Activated naive CD8-positive, alpha-beta T cell treated with anti-CD3 and anti-CD28 coated beads for 36 hours (primary cell): ENCODE measurements at regions not wholly inside any gene's neighbourhood (a gene's known extent, or its start where the extent isn't known, plus 50 kb on each side); places are given as distances from the start of the nearest gene placed in this dataset.

Experiments used
- DNase-seq: peaks from one replicate; pipeline ENCODE4 v3.0.0; 2021
- H3K27ac Mint-ChIP-seq: one replicate; pipeline ENCODE4 v1.8.0; 2022; ENCODE audit warnings: mild to moderate bottlenecking, moderate library complexity, mixed read lengths
- H3K27me3 Mint-ChIP-seq: one replicate; pipeline ENCODE4 v1.8.0; 2022; ENCODE audit warnings: mild to moderate bottlenecking, mixed read lengths
- H3K36me3 Mint-ChIP-seq: one replicate; pipeline ENCODE4 v1.8.0; 2021; ENCODE audit warnings: mild to moderate bottlenecking, mixed read lengths
- H3K4me1 Mint-ChIP-seq: one replicate; pipeline ENCODE4 v1.8.0; 2021; ENCODE audit warnings: mixed read lengths
- H3K4me3 Mint-ChIP-seq: one replicate; pipeline ENCODE4 v1.8.0; 2022; ENCODE audit warnings: mild to moderate bottlenecking, moderate library complexity, mixed read lengths
- H3K9me3 Mint-ChIP-seq: one replicate; pipeline ENCODE4 v1.8.0; 2022; ENCODE audit warnings: mixed read lengths

DNA sequence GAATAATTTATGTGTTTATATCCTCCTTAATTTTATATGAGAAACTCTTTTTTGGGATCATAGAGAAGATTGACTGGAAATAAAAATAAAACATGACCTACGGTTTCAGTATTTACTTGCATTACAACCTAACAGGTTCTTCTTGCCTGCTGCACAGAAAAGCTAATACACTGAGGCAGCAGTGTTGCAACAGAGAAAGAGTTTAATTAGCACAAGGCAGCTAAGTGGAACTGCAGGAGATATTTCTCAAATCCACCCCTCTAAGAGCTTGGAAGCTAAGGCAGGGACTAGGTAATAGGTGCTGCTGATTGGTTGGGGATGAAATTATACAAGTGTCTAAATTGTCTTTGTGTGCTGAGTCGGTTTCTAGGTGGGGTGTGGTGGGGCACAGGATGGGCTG is 380.9 kb downstream of the DIRAS2 start:
- Mint-ChIP-seq H3K4me3 (no peak overlapping the region), H3K27me3 (peaks cover 19% of the 10 kb centered on the region), H3K9me3 (peaks cover 9% of the 10 kb centered on the region), H3K4me1 (no peaks in the 10 kb centered on the region), H3K36me3 (no peaks in the 10 kb centered on the region), H3K27ac (no peak overlapping the region)
- no peak for DNase-seq

DNA sequence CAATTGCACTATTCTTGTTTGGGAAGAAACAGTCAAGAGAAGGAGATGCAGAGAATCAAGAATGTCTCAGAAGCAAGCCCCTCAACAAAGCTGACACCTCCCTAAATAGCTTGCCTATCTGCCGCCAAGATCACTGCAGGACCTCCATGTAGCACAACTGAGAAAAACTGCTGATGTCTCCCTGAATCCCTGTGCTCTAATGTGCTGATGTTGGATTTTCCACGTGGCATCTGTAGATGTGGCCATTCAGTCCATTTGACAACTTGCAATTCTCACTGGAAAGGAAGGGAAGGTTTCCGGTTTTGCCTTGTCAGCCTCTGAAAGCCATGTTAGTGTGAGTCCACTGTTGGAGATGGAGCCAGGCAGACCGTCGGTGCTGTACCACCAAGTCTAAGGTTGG is 374.0 kb downstream of the DIRAS2 start:
- Mint-ChIP-seq H3K36me3 (no peaks in the 10 kb centered on the region), H3K4me1 (no peaks in the 10 kb centered on the region), H3K9me3 (no peaks in the 10 kb centered on the region), H3K4me3 (no peak overlapping the region), H3K27ac (no peak overlapping the region), H3K27me3 (peaks cover 25% of the 10 kb centered on the region)
- DNase-seq = no peak

DNA sequence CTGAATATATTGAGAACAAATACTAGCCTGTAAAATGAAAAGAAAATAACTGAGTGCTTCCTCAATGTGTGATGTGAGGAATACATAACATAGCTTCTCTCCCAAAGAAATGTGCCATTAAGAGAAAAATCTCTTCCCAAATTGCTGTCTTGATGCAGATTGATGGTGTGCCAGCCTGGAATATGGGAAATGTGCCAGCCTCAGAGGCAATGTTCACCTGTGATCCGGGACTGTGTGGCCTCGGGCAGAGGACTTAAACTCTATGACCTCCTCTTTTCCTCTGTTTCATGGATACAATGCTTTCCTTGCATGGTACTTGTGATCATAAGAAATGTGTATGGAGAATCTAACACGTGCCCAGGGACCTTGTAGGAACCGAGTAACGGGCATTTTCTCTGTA is 370.9 kb downstream of the DIRAS2 start:
- no peak for DNase-seq
- Mint-ChIP-seq H3K27ac (no peak overlapping the region), H3K9me3 (no peaks in the 10 kb centered on the region), H3K27me3 (peaks cover 17% of the 10 kb centered on the region), H3K36me3 (no peaks in the 10 kb centered on the region), H3K4me1 (no peaks in the 10 kb centered on the region), H3K4me3 (no peak overlapping the region)

DNA sequence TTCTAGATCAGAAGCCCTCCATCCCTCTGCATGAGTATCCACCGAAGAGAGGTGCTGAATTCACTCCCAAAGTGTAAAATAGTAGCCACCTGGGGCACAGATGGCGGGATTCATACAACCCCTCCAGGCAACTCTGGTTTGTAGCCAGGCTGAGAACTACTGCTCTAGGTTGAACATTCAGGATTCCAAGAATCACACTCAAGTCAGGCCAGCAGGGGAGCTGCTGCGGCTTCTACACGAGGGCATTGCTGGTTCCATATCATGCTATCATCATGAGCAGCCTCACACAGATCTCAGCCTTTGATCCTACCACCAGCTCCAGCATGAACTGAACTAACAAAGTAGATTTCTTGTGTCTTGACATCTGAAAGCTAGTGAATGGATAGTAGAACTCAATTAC is 367.9 kb downstream of the DIRAS2 start:
- no peak for DNase-seq
- Mint-ChIP-seq H3K27me3 (peaks cover 23% of the 10 kb centered on the region), H3K4me1 (no peaks in the 10 kb centered on the region), H3K4me3 (no peak overlapping the region), H3K9me3 (no peaks in the 10 kb centered on the region), H3K36me3 (no peaks in the 10 kb centered on the region), H3K27ac (no peak overlapping the region)

DNA sequence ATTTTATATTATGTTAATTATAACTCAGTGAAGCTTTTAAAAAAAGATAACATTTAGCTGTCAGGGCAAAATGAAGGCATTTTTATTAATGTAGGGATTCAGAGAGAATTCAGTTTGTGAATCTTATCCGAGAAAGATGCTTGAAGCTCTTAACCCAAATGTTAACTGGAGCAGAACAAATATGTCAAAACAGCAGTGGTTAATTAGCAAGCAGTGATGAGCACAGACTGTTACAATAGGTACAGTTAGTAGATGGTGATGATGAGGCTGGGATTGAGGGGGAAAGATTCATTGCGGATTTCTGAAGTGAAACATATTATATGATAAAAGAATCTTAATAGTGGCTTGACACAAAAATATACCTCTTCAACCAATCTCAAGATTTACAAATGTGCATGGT is 356.7 kb downstream of the DIRAS2 start:
- Mint-ChIP-seq H3K27me3 (peaks cover 17% of the 10 kb centered on the region), H3K4me3 (no peak overlapping the region), H3K9me3 (no peaks in the 10 kb centered on the region), H3K4me1 (no peaks in the 10 kb centered on the region), H3K27ac (no peak overlapping the region), H3K36me3 (no peaks in the 10 kb centered on the region)
- DNase-seq = no peak

DNA sequence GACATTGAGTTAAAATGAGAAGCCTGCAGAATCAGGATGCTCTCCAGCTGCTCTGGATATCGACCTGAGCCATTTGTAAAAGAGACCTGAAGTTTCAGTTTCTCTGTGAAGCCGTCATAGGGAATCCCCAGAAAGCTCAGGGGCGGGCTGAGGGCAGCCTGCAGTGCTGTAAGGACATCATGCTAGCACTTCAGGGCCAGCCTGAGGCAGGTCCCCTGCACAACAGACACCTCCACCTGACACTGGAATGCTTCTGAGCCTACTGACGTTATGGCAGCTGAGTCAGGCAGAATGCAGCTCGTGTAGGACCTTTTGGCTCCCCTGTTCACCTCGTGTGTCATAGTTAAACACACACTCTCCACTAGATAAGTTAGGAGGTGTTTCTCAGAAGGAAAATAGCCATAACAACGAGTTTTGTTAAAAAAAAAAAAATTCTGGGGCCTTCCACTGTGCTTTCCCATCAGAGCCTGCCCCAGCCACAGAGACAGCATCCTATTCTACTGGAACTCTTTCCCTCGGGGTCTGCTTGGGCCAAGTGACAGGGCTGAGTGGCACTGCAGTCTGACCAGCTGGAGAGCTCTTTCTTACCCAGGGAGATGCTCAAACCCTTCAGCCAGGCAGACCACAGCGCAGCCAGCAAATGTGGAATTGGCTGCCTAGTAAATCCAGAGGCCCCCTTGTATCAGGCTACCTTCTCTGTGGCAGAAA is 354.9 kb downstream of the DIRAS2 start:
- Mint-ChIP-seq H3K27ac (no peak overlapping the region), H3K27me3 (peaks cover 5% of the 10 kb centered on the region), H3K4me1 (no peaks in the 10 kb centered on the region), H3K9me3 (no peaks in the 10 kb centered on the region), H3K4me3 (no peak overlapping the region), H3K36me3 (no peaks in the 10 kb centered on the region)
- no peak for DNase-seq

DNA sequence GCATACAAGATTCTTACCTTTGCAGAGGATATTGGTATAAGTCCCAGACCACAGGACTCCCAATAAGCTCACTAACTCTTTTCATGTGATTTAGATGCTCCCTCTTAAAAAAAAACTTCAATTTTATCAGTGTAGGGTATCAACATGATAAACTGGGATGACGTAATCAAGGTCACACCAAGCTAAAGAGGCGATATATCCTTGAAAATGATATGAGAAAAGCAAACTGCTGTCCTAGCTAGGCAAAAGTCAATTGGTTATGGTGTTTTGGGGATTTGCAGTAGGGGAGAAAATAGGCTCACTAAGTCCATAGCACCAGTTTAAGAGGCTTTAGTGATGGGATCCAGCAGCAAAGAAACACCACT is 354.4 kb downstream of the DIRAS2 start:
- Mint-ChIP-seq H3K9me3 (no peaks in the 10 kb centered on the region), H3K36me3 (no peaks in the 10 kb centered on the region), H3K4me3 (no peak overlapping the region), H3K4me1 (no peaks in the 10 kb centered on the region), H3K27me3 (peaks cover 5% of the 10 kb centered on the region), H3K27ac (no peak overlapping the region)
- DNase-seq = no peak

DNA sequence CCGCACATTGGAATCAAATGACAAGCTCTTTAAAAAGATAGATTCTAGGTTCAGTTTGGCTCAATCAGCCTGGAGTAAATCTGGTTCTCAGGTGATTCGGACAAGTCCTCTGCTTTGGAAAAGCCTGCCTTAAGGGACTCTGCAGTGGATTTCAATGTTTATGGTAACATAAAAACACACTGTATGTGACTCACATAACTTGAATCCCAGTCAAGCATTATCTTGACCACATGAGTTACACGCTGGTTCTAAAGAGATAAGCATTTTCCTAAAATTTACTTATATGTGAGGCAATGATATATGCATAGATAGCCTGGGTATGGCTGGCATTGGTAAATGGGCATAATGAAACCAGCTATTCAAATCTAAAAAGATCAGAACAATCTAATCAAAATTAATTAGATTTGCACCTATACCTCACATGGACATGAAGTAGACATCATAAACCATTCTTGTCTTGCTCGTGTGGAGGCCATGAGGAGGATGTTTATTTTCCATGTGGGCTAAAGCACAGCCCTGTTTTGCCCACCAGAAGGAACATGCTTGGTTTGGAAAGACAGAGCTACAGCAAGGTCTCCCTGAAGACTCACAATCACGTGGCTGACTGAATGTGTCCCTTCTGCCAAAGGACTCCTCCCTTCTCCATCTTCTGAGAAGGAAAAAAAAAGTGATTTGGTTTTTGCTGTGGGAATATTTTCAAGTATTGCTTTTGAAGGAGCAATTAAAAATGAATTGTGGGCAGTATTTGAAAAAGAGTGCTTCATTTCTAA is 351.7 kb downstream of the DIRAS2 start:
- DNase-seq = no peak
- Mint-ChIP-seq H3K4me1 (no peaks in the 10 kb centered on the region), H3K36me3 (no peaks in the 10 kb centered on the region), H3K27me3 (peaks cover 16% of the 10 kb centered on the region), H3K27ac (no peak overlapping the region), H3K4me3 (no peak overlapping the region), H3K9me3 (no peaks in the 10 kb centered on the region)

DNA sequence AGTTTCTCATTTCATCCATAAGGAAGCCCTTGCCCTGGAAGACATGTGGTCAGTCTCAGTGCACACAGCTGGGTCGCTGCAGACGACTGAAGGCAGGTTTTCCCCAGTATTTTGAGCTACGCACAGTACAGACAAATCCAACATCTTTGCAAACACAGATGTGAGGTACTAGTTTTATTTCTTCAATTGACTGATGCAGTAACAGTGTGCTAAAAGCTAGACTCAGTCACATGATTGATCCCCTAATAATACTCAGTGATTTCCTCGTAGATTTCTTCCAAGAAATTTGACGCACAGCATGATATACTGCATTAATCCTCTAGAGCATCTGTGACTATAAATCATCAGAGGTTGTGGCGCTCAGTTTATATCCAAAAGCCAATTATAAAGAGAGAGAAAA is 346.1 kb downstream of the DIRAS2 start:
- no peak overlapping the region for H3K4me3 Mint-ChIP-seq
- H3K4me1 Mint-ChIP-seq = no peaks in the 10 kb centered on the region
- H3K9me3 Mint-ChIP-seq = no peaks in the 10 kb centered on the region
- H3K27ac Mint-ChIP-seq = no peak overlapping the region
- no peaks in the 10 kb centered on the region for H3K36me3 Mint-ChIP-seq
- peaks cover 15% of the 10 kb centered on the region for H3K27me3 Mint-ChIP-seq
- DNase-seq = no peak

DNA sequence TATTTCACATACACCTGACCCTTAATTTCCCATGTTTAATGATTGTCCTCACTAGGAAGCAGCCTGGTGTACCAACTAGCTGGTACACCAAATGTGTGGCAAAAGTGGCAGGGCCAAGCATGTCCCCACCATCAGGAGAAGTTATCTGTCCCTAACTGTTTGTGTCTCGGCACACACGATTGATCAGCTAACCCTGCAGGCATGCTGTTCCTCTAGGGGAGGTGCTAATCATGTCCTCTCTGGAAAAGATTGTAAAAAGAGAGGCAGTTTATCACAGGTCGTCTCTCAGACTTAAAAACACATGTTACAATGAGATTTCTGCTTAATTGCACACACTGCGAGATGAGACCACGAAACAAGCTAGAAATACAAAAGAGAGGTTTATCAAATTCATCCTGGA is 342.7 kb downstream of the DIRAS2 start:
- Mint-ChIP-seq H3K4me1 (no peaks in the 10 kb centered on the region), H3K9me3 (no peaks in the 10 kb centered on the region), H3K36me3 (no peaks in the 10 kb centered on the region), H3K27me3 (peaks cover 28% of the 10 kb centered on the region), H3K4me3 (no peak overlapping the region), H3K27ac (no peak overlapping the region)
- no peak for DNase-seq

DNA sequence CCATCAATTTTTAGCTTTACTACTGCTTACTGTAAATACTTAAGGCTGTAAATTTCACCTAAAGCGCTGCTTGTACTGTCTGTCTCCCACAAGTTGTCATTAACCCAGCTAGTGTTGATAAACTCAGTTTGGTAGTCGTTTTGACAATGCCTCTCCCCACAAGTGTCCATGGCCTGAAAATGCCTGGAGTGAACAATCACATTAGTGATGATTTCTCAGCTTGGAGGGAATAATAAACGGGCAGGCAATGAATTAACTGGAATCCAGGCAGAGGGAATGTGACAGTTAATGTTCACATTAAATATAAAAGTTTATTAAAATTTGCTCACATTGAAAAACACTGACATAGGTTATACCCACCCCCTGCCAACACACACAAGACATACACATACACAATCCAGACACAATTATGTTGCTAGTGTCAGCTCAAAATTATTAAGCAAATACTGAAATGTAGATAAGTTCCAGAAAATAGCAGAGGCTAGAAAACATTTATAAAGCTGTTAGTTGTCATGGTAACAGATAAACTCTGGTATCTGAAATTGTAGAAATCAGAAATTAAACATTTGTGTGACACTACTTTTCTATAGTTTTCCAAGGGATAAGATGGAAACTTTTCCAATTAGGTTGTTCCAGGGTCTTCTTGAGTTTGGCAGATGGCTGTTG is 341.9 kb downstream of the DIRAS2 start:
- Mint-ChIP-seq H3K4me3 (no peak overlapping the region), H3K27me3 (peaks cover 29% of the 10 kb centered on the region), H3K4me1 (no peaks in the 10 kb centered on the region), H3K27ac (no peak overlapping the region), H3K36me3 (no peaks in the 10 kb centered on the region), H3K9me3 (no peaks in the 10 kb centered on the region)
- no peak for DNase-seq

DNA sequence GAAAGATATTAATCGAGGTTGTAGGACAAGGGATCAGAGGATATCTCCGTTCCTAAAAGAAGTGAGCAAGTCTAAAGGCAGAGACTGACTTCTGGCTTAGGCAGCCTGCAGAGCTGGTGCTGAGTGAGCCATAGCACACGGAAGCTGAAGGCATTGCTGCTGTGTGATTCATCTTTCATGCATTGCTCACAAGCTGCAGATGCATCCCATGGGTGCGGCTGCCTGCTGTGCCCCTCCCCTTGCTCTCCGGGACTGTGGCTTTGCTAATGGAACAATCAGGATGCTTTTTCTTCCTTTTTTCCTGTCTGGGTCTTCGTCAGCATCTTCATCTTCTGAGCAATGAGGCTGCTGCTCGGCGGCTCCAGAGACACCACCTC is 341.4 kb downstream of the DIRAS2 start:
- Mint-ChIP-seq H3K9me3 (no peaks in the 10 kb centered on the region), H3K4me1 (no peaks in the 10 kb centered on the region), H3K27ac (no peak overlapping the region), H3K36me3 (no peaks in the 10 kb centered on the region), H3K4me3 (no peak overlapping the region), H3K27me3 (peaks cover 28% of the 10 kb centered on the region)
- no peak for DNase-seq

DNA sequence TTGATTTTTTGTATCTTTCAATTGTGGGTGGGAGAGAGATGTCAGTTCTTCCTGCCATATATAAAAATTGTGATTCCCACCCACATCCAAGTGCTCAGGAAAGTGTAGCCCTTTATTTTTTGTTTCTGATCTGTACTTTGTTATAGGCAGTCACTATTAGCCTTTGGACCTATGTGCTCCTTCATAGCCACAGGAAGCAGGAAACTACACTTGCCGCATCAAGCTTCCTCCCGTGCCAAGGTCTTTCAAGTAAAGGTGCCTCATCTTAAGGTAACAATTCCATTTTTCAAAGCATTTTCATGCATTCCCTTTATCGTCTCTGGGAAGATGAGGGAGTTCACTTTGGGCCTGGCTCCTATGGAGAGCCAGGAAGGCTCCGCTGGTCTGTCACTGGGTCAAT is 339.0 kb downstream of the DIRAS2 start:
- no peaks in the 10 kb centered on the region for H3K4me1 Mint-ChIP-seq
- H3K27ac Mint-ChIP-seq = no peak overlapping the region
- peaks cover 28% of the 10 kb centered on the region for H3K27me3 Mint-ChIP-seq
- DNase-seq = no peak
- no peaks in the 10 kb centered on the region for H3K9me3 Mint-ChIP-seq
- no peaks in the 10 kb centered on the region for H3K36me3 Mint-ChIP-seq
- H3K4me3 Mint-ChIP-seq = no peak overlapping the region

DNA sequence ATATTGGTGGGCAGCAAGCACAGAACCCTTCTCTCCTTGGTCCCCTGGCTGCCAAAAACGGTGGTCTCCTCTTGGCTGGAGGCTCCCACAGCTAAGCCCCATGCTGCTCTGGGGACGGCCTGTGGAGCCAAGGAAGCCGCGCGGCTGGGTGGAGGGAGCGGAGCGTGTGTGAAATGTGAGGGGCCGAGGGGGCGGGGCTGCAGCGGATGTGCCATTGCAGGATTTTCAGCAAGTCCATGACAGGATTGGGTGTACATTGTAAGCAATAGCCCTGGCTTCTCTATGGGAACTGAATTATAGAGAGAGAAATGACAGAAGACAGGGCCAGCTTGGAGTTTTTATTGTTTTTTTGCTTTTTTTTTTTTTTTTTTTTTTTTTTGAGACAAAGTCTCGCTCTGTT is 336.5 kb downstream of the DIRAS2 start:
- H3K27me3 Mint-ChIP-seq = peaks cover 28% of the 10 kb centered on the region
- no peak overlapping the region for H3K4me3 Mint-ChIP-seq
- no peaks in the 10 kb centered on the region for H3K9me3 Mint-ChIP-seq
- no peak overlapping the region for H3K27ac Mint-ChIP-seq
- no peaks in the 10 kb centered on the region for H3K36me3 Mint-ChIP-seq
- DNase-seq = no peak
- H3K4me1 Mint-ChIP-seq = no peaks in the 10 kb centered on the region

DNA sequence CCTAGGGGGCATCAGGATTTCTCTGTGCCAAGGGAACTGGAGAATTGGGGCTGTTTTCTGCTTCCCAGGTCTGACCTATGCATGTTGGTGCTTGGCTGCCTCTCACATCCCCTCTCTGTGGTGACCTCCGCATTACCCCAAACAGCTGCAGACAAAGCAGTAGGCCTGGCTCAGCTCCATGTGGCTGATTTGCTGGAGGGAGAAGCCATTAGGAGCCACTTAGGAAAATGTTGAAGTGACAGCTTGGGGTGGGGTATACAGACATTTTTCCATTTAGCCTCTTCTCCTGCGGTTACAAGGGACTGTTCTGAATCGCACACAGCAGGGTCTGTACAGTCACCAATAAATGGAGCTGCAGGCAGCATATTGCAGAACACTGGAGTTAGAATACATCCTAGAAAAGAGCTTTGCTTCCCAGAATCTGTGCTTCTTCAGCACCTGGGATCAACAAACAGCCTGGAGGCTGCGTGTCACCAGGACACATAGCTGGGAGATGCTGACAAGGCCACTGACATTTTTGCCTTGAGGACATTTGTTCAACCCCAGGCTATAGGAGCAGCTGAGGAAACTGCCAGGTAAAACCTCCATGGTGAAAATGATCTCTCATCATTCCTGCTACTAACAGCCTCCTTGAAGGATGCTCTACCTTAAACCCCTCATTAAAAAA is 335.3 kb downstream of the DIRAS2 start:
- Mint-ChIP-seq H3K27ac (no peak overlapping the region), H3K36me3 (no peaks in the 10 kb centered on the region), H3K4me1 (no peaks in the 10 kb centered on the region), H3K9me3 (no peaks in the 10 kb centered on the region), H3K4me3 (no peak overlapping the region), H3K27me3 (peaks cover 28% of the 10 kb centered on the region)
- no peak for DNase-seq
